Glomerular visceral epithelial cell (primary cell): ENCODE measurements at regions not wholly inside any gene's neighbourhood (a gene's known extent, or its start where the extent isn't known, plus 50 kb on each side); places are given as distances from the start of the nearest gene placed in this dataset.
A peak's percentile ranks its signal among the peaks of the same experiment; 100 is the strongest.
"Not testable (repeated sequence)": the region's sequence is repeated elsewhere in the genome, so short reads cannot be mapped to it uniquely, and the experiment has no call there.

ENCODE experiments used
- DNase-seq: peaks from one replicate; pipeline ENCODE4 v3.0.0-alpha.2; 2016; ENCODE audit errors: extremely low spot score

- no peak for DNase-seq
These were observed 1256.6 kb upstream of the B3GALT2 start for GRCh38 chr1:194442901-194443575.

- DNase-seq, result no peak
These were observed 1250.7 kb upstream of the B3GALT2 start for GRCh38 chr1:194437135-194437534.

- no peak for DNase-seq
These were observed 1244.7 kb upstream of the B3GALT2 start for GRCh38 chr1:194431121-194431520.

- DNase-seq, result no peak
These were observed 1234.3 kb upstream of the B3GALT2 start for GRCh38 chr1:194420706-194421105.

- DNase-seq, result no peak
These were observed 1233.3 kb upstream of the B3GALT2 start for GRCh38 chr1:194419721-194420120.

GRCh38 chr1:194410756-194411155 is 1224.3 kb upstream of the B3GALT2 start:
- no peak for DNase-seq

- peak; percentile 33 for DNase-seq
These were observed 1220.8 kb upstream of the B3GALT2 start for GRCh38 chr1:194407238-194407637.

- no peak for DNase-seq
These were observed 1208.3 kb upstream of the B3GALT2 start for GRCh38 chr1:194394676-194395075.

- no peak for DNase-seq
These were observed 1201.1 kb upstream of the B3GALT2 start for GRCh38 chr1:194387531-194387930.

GRCh38 chr1:194378517-194378916 is 1192.1 kb upstream of the B3GALT2 start:
- DNase-seq, result no peak

- no peak for DNase-seq
These were observed 1188.2 kb upstream of the B3GALT2 start for GRCh38 chr1:194374649-194375048.

- no peak for DNase-seq
These were observed 1185.9 kb upstream of the B3GALT2 start for GRCh38 chr1:194372266-194372665.

GRCh38 chr1:194369622-194370021 is 1183.2 kb upstream of the B3GALT2 start:
- no peak for DNase-seq

GRCh38 chr1:194369060-194369459 is 1182.6 kb upstream of the B3GALT2 start:
- DNase-seq, result no peak

- no peak for DNase-seq
These were observed 1180.7 kb upstream of the B3GALT2 start for GRCh38 chr1:194367121-194367520.

- DNase-seq, result no peak
These were observed 1180.3 kb upstream of the B3GALT2 start for GRCh38 chr1:194366705-194367104.

- no peak for DNase-seq
These were observed 1175.9 kb upstream of the B3GALT2 start for GRCh38 chr1:194362327-194362726.

- DNase-seq, result no peak
These were observed 1175.1 kb upstream of the B3GALT2 start for GRCh38 chr1:194361374-194362131.

GRCh38 chr1:194358208-194358581 is 1171.8 kb upstream of the B3GALT2 start:
- DNase-seq, result no peak

GRCh38 chr1:194357573-194358207 is 1171.3 kb upstream of the B3GALT2 start:
- not testable (repeated sequence) for DNase-seq

- no peak for DNase-seq
These were observed 1169.2 kb upstream of the B3GALT2 start for GRCh38 chr1:194355488-194356106.

- DNase-seq, result no peak
These were observed 1166.7 kb upstream of the B3GALT2 start for GRCh38 chr1:194353121-194353520.
